HG03520 (cell line): ENCODE measurements at regions not wholly inside any gene's neighbourhood (a gene's known extent, or its start where the extent isn't known, plus 50 kb on each side); places are given as distances from the start of the nearest gene placed in this dataset.
"Not testable (repeated sequence)": the region's sequence is repeated elsewhere in the genome, so short reads cannot be mapped to it uniquely, and the experiment has no call there.

ENCODE experiments used
- ATAC-seq: cut with Tn5 transposase; IDR thresholded peaks from one replicate; pipeline ENCODE4 v1.9.1; 2021; ENCODE audit warnings: mild to moderate bottlenecking, moderate library complexity; ENCODE audit not compliant: unreplicated experiment

DNA sequence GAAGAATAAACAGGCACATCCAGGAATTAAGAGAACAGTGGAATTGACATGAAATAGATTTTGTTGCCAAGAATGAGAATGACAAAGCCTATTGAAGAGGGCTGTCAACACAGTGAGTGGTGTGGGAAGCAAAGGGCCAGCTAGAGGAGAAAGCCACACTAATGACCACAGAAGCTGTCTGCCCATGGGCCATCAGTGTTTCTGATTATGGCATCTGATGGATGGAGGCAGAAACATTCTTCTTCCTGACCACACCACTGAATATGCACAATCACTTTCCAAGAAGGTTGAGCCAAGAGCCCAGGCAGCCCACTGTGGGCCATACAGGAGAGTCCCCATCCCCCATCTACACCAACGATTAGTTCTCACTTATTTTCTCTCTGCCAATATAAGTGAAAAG lies 146.0 kb upstream of the SH3BP4 start:
- ATAC-seq: no peak

GRCh38 chr2:234804704-234805103 lies 147.1 kb upstream of the SH3BP4 start:
- no peak for ATAC-seq

- ATAC-seq: no peak
Observed at GRCh38 chr2:234802845-234803171, 149.0 kb upstream of the SH3BP4 start.

- no peak for ATAC-seq
Observed at GRCh38 chr2:234802071-234802844, 149.6 kb upstream of the SH3BP4 start.

DNA sequence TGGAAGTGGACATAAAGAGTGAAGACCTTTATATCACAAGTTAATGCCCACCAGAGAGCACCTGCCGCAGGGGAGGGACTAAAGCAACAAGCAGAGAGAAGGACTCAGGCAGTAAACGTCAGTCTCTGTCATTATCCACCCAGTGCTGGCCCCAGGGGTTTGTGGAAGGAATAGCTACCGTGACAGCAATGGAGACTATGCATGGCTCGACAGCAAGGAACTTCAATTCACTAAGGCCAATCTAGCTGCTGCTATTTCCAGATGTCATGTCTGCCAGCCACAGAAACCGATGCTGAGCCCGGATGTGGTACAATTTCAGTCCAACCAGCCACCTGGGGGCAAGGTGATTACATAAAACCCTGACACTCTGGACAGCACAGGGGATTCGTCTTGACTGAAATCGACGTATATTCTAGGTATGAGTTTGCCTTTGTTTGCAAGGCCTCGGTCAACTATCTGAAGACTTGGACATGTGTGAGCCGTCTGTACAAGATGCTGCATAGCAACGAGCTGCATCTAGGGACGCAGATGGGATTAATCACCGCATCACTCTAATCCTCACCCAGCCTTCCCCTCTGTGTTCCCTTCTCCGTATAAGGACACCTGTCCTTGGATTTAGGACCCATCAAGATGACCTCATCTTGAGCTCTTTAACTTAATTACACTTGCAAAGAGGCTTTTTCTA lies 154.1 kb upstream of the SH3BP4 start:
- no peak for ATAC-seq

DNA sequence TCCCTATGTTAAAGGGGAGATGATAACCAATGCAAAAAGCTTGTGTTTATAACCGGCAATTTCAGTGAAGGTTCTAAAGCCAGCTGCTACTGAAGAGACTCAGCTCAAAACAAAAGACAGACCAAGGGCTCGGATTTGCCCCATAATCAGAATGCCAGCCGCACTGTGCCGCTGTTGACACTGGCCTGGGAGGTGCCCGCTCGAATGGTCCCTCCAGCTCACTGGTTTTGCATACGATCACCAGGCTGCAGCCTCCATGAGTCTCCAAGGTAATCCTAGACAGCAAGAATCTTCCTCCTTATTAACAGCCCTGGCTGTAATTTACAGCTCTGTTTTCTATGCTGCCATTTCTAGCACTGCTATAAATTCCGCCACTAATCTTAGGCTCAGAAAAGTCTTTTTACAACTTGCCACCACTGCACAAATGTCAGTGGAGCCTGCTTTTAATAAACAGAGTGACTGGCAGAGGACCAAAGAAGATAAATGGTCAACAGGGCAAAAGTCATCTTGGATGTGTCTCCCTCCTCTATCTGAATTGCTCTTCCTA lies 155.7 kb upstream of the SH3BP4 start:
- no peak for ATAC-seq

- no peak for ATAC-seq
Observed at GRCh38 chr2:234795272-234795920, 156.4 kb upstream of the SH3BP4 start.

GRCh38 chr2:234794866-234795265 lies 157.0 kb upstream of the SH3BP4 start:
- ATAC-seq: no peak

DNA sequence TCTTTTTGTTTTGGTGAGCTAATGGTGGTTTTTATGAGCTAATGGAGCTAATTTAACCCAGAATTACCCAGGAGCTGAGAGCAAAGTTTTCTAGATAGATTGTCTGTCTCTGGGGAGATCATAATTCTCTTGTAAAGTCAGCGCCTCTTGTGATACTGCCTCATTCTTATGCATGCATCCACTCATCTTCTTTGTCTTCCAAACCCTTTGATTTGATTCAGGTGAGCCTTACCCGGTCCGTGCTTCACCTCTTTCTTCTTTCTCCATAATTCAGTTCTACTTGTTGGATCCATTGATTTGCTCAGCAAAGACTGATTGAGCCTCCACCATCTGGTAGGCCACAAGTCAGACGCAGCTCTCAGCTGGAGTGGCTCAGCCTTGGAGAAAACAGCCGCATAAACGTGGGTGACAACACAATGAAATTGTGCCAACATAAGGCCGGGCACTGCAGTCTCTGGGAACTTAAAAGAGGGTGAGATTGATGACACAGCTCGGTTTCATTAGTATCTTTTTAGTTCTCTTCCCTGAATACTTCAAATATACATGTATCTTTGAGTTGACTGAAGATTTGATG lies 158.5 kb upstream of the SH3BP4 start:
- no peak for ATAC-seq

GRCh38 chr2:234792621-234793022 lies 159.2 kb upstream of the SH3BP4 start:
- ATAC-seq: no peak

- not testable (repeated sequence) for ATAC-seq
Observed at GRCh38 chr2:234792096-234792495, 159.7 kb upstream of the SH3BP4 start.

GRCh38 chr2:234790380-234790779 lies 161.4 kb upstream of the SH3BP4 start:
- ATAC-seq: no peak

- ATAC-seq: no peak
Observed at GRCh38 chr2:234789556-234790325, 162.1 kb upstream of the SH3BP4 start.

DNA sequence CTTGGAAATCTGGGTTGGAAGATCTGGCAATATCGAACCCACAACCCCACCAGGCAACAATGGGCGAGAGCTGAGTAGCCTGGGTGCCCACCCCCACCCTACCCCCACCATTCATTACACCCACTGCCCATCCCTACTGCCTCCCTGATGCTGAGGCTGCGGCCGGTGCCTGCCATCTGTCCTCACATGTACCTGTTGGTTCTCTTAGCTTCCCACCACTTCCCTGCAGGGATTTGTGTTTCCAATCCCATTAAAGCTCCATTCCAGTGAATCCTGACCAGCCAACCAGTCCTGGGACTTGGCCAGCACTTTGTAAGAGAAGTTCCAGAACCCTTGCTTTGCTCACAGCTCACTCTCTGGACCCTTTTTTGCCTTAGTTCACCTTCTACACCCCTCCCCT lies 163.0 kb upstream of the SH3BP4 start:
- ATAC-seq: no peak

- no peak for ATAC-seq
Observed at GRCh38 chr2:234788381-234788780, 163.4 kb upstream of the SH3BP4 start.

DNA sequence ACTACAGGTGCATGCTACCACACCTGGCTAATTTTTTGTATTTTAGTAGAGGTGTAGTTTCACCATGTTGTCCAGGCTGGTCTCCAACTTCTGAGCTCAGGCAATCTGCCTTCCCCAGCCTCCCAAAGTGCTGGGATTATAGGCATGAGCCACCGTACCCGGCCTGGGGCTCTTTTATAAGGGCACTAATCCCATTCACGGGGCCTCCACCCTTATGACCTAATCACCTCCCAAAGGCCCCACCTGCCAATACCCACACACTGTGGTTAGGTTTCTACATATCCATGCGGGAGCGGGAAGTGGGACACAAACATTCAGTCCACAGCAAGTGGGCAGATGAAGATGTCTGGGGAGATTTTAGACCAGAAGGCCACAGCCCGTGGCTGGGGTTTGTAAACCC lies 164.7 kb upstream of the SH3BP4 start:
- ATAC-seq: no peak

DNA sequence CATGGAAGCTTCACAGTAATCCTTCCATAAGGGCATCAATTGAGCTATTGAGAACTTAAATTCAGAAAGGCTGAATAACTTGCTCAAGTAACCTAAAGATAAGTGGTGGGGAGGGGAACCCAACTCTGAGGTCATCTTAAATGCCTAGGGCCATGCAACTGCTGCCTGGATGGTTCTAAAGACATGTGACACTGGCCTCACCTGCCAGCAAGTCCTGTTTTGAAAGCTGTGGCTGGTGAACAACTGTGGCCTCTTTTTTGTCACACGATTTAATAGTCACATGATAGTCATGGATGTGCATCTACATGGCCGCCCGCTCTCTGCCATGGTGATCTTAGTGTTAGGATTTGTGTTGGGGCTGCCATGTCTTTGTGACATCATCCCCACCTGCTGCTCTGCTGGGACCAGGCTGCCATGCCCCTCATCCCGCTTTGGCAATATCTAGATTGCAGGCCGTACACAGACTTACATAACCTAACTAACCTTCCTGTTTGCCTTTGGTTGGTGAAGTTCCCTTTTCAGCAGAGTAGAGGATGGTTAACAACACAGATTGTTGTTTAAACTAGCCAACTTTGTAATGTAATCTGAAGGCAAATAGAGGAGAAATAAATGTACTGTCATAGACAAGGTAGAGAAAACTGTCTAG lies 177.9 kb upstream of the SH3BP4 start:
- no peak for ATAC-seq

DNA sequence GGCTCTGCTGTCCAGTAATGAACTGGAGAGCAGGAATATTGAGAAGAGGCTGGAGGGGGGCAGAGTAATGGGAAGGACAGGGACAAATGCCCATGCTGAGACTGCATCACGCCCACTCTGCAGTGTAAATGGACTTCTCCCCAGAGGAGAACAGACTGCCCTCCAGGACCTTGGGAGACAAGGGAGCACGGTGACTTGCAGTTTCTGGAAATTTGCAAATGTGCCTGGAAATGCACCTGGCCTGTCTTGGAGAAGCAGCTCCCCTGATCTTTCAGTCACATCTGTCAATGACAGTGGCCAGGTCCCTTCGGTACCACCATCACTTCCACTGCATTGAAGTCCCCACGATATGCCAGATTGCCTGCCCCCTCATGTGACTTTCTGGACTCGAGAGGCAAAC lies 178.7 kb upstream of the SH3BP4 start:
- no peak for ATAC-seq

- no peak for ATAC-seq
Observed at GRCh38 chr2:234772733-234773060, 179.1 kb upstream of the SH3BP4 start.

- no peak for ATAC-seq
Observed at GRCh38 chr2:234771980-234772732, 179.7 kb upstream of the SH3BP4 start.
